ENCODE measurements at regions not wholly inside any gene's neighbourhood (a gene's known extent, or its start where the extent isn't known, plus 50 kb on each side); places are given as distances from the start of the nearest gene placed in this dataset.

- no peak for TF ChIP-seq CTCF (IDR thresholded peaks at IDR 0.05)
- no peak for TF ChIP-seq RAD21 (IDR thresholded peaks at IDR 0.05; ENCODE audit: low read length)
- TF ChIP-seq EP300 (IDR thresholded peaks at IDR 0.05; ENCODE audit: borderline replicate concordance in 1 of 2, low read depth in 1 of 2, low read length in 1 of 2): no peak
- TF ChIP-seq RFX5 (IDR thresholded peaks at IDR 0.05; ENCODE audit: low read length): no peak
- TF ChIP-seq MAX (IDR thresholded peaks at IDR 0.05; ENCODE audit: low read depth): no peak
- no peak for TF ChIP-seq NRF1 (IDR thresholded peaks at IDR 0.05; ENCODE audit: low read depth, low read length)
- no peak for TF ChIP-seq REST (IDR thresholded peaks at IDR 0.05; ENCODE audit: low read depth, low read length)
- TF ChIP-seq MEF2A (IDR thresholded peaks at IDR 0.05; ENCODE audit: borderline replicate concordance, low read depth): no peak
These were observed 1944.6 kb downstream of the EFNA5 start for GRCh38 chr5:105726093-105726492.
